SK-N-SH (cell line): ENCODE measurements at regions not wholly inside any gene's neighbourhood (a gene's known extent, or its start where the extent isn't known, plus 50 kb on each side); places are given as distances from the start of the nearest gene placed in this dataset.

Experiments
- CTCF ChIA-PET: fragments of 300-600, 350-600 bp; formaldehyde crosslinking; extraction: SDS; loops from one replicate; lab custom pipeline; 2021; lab: Yijun Ruan, JAX
- POLR2A ChIA-PET: fragments of 350-600 bp; sonication (Branson Sonifier 250); formaldehyde crosslinking; extraction: SDS; loops from one replicate; lab custom pipeline; 2020; ENCODE audit warnings: antibody characterized with exemption, inconsistent platforms; lab: Yijun Ruan, JAX
- DNase-seq: peaks from one replicate; pipeline ENCODE4 v3.0.0; 2012
- H2AFZ ChIP-seq: fragments of 200-600 bp; sonication (generic); 2 replicates; pipeline ENCODE4 v1.8.1; 2016; ENCODE audit warnings: antibody characterized with exemption, mild to moderate bottlenecking, low read depth
- H3F3A ChIP-seq: fragments of 200-600 bp; sonication (generic); replicated peaks from 2 replicates; pipeline ENCODE3; 2016; ENCODE audit warnings: antibody characterized with exemption, mild to moderate bottlenecking; ENCODE audit not compliant: insufficient read depth
- H3K27ac ChIP-seq, 2 experiments: fragments of 200-500 bp in 1 of 2; fragments of 200-600 bp in 1 of 2; sonication (Bioruptor generic) in 1 of 2; sonication (generic), shearing (Covaris generic) in 1 of 2; 2 replicates each; pipeline versions ENCODE4 v1.5.1 to v1.6.1; 2014 to 2016; ENCODE audit warnings: low read depth in 2 of 2, inconsistent platforms in 1 of 2, low read length in 1 of 2, mild to moderate bottlenecking in 1 of 2, mixed read lengths in 1 of 2
- H3K27me3 ChIP-seq: fragments of 200-600 bp; sonication (generic), shearing (Covaris generic); 2 replicates; pipeline ENCODE4 v1.6.1; 2016; ENCODE audit warnings: mixed run types; ENCODE audit not compliant: insufficient read depth
- H3K36me3 ChIP-seq, 2 experiments: fragments of 200-500 bp in 1 of 2; fragments of 200-600 bp in 1 of 2; sonication (Bioruptor generic) in 1 of 2; sonication (generic) in 1 of 2; replicated peaks in 1 of 2; 2 replicates each; pipeline versions ENCODE3 to v1.5.1; 2014 to 2016; ENCODE audit warnings: low read length in 1 of 2, mild to moderate bottlenecking in 1 of 2; ENCODE audit not compliant: insufficient read depth in 2 of 2, control insufficient read depth in 1 of 2
- H3K4me1 ChIP-seq, 2 experiments: fragments of 200-500 bp in 1 of 2; fragments of 200-600 bp in 1 of 2; sonication (Bioruptor generic) in 1 of 2; sonication (generic), shearing (Covaris generic) in 1 of 2; 2 replicates each; pipeline versions ENCODE4 v1.5.1 to v1.6.1; 2014 to 2016; ENCODE audit warnings: low read depth in 1 of 2, low read length in 1 of 2, mixed run types in 1 of 2; ENCODE audit not compliant: insufficient read depth in 2 of 2, control insufficient read depth in 1 of 2
- H3K4me2 ChIP-seq: fragments of 200-600 bp; sonication (generic), shearing (Covaris generic); 2 replicates; pipeline ENCODE4 v1.6.1; 2017; ENCODE audit warnings: mixed run types
- H3K4me3 ChIP-seq, 2 experiments: fragments of 200-500 bp in 1 of 2; fragments of 200-600 bp in 1 of 2; sonication (Bioruptor generic) in 1 of 2; sonication (generic), shearing (Covaris generic) in 1 of 2; 2 replicates each; pipeline versions ENCODE4 v1.5.1 to v1.8.1; 2014 to 2016; ENCODE audit warnings: low read depth in 2 of 2, inconsistent platforms in 1 of 2, low read length in 1 of 2, mild to moderate bottlenecking in 1 of 2, mixed read lengths in 1 of 2, moderate library complexity in 1 of 2
- H3K79me2 ChIP-seq: fragments of 200-600 bp; sonication (generic); 2 replicates; pipeline ENCODE4 v1.8.1; 2017; ENCODE audit warnings: mild to moderate bottlenecking; ENCODE audit not compliant: insufficient read depth
- H3K9ac ChIP-seq: fragments of 200-600 bp; sonication (generic); 2 replicates; pipeline ENCODE4 v1.6.1; 2017; ENCODE audit warnings: mixed run types
- H3K9me2 ChIP-seq: fragments of 200-600 bp; sonication (generic); 2 replicates; pipeline ENCODE4 v1.6.1; 2017; ENCODE audit warnings: mixed run types
- H3K9me3 ChIP-seq: fragments of 200-600 bp; sonication (generic); 2 replicates; pipeline ENCODE4 v1.6.1; 2017; ENCODE audit warnings: mixed run types, mild to moderate bottlenecking, moderate library complexity
- H4K20me1 ChIP-seq: fragments of 200-600 bp; sonication (generic); 2 replicates; pipeline ENCODE4 v1.6.1; 2017; ENCODE audit warnings: mild to moderate bottlenecking, mixed run types; ENCODE audit not compliant: insufficient read depth
- CHD2 ChIP-seq: fragments of 150-350 bp; IDR thresholded peaks from 2 replicates; pipeline ENCODE4 v1.6.1; 2018; ENCODE audit warnings: low read length; ENCODE audit not compliant: partially characterized antibody
- ELF1 ChIP-seq: IDR thresholded peaks from 2 replicates; pipeline ENCODE4 v1.4.0; 2012
- EP300 ChIP-seq, 2 experiments: IDR thresholded peaks; 2 replicates each; pipeline versions ENCODE4 v1.4.0 to v1.6.1; 2012; ENCODE audit warnings: borderline replicate concordance in 1 of 2, low read depth in 1 of 2, low read length in 1 of 2
- EZH2phosphoT487 ChIP-seq: fragments of 200-600 bp; sonication (generic); IDR thresholded peaks from 2 replicates; pipeline ENCODE4 v1.6.1; 2017; ENCODE audit warnings: low read depth, mixed run types, mild to moderate bottlenecking, antibody characterized with exemption, moderate library complexity, borderline replicate concordance
- FOSL2 ChIP-seq: IDR thresholded peaks from 2 replicates; pipeline ENCODE4 v1.4.0; 2012; ENCODE audit warnings: low read depth, mild to moderate bottlenecking, moderate library complexity, borderline replicate concordance
- FOXJ3 ChIP-seq: sonication (generic); formaldehyde crosslinking; IDR thresholded peaks from 2 replicates; pipeline ENCODE4 v1.5.1; 2020; ENCODE audit warnings: mild to moderate bottlenecking, missing genetic modification reagents
- FOXM1 ChIP-seq: IDR thresholded peaks from 2 replicates; pipeline ENCODE4 v1.4.0; 2012; ENCODE audit warnings: low read depth, mild to moderate bottlenecking
- GABPA ChIP-seq: IDR thresholded peaks from 2 replicates; pipeline ENCODE4 v1.4.0; 2012; ENCODE audit warnings: low read depth, mild to moderate bottlenecking
- IRF3 ChIP-seq: fragments of 150-350 bp; IDR thresholded peaks from 2 replicates; pipeline ENCODE4 v1.6.1; 2016; ENCODE audit warnings: mild to moderate bottlenecking, low read depth, low read length
- NFIC ChIP-seq: IDR thresholded peaks from 2 replicates; pipeline ENCODE4 v1.4.0; 2012; ENCODE audit warnings: borderline replicate concordance
- NRF1 ChIP-seq: IDR thresholded peaks from 2 replicates; pipeline ENCODE4 v1.6.1; 2012; ENCODE audit warnings: low read depth, mild to moderate bottlenecking, low read length
- RCOR1 ChIP-seq: fragments of 150-350 bp; IDR thresholded peaks from 2 replicates; pipeline ENCODE4 v1.6.1; 2017; ENCODE audit warnings: antibody characterized with exemption, low read length
- REST ChIP-seq: IDR thresholded peaks from 2 replicates; pipeline ENCODE4 v1.6.1; 2012; ENCODE audit warnings: mild to moderate bottlenecking, low read depth, low read length, moderate library complexity
- RXRA ChIP-seq: IDR thresholded peaks from 2 replicates; pipeline ENCODE4 v1.4.0; 2012; ENCODE audit warnings: low read depth, mild to moderate bottlenecking, borderline replicate concordance
- SIN3A ChIP-seq: IDR thresholded peaks from 2 replicates; pipeline ENCODE4 v1.6.1; 2012; ENCODE audit warnings: low read depth, mild to moderate bottlenecking, low read length, moderate library complexity, borderline replicate concordance
- SMC3 ChIP-seq: IDR thresholded peaks from 2 replicates; pipeline ENCODE4 v1.6.1; 2012; ENCODE audit warnings: low read depth, low read length, improper control_type of control experiment
- TCF12 ChIP-seq: IDR thresholded peaks from 2 replicates; pipeline ENCODE4 v1.4.0; 2012
- USF1 ChIP-seq: IDR thresholded peaks from 2 replicates; pipeline ENCODE4 v1.4.0; 2012; ENCODE audit warnings: low read depth, borderline replicate concordance
- YY1 ChIP-seq: IDR thresholded peaks from 2 replicates; pipeline ENCODE4 v1.4.0; 2012; ENCODE audit warnings: low read depth, mild to moderate bottlenecking
- WGBS: methylation state at CpG from one replicate; pipeline ENCODE4 v1.1.6; 2017; ENCODE audit warnings: low lambda C conversion rate; 5-methylcytosine and 5-hydroxymethylcytosine counted together

DNA sequence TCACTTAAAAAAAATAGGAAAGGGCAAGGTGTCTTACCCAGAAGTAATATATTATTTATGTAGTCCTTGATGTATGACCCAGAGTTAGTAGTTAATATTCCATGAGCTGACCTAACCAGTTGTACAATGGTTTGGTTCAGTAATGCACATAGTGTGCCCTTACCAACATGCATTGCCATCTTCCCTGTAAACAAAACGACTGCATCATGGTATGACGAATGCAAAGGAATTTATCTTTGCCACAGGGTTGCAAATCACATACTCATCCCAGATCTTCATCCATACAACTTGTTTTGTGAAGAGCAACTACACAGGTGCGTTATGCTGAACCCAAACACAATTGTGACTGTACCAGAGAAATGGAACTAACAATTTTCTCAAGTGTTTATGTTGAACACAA is 68.9 kb upstream of the ZSWIM2 start:
- TF ChIP-seq FOXJ3 (no peak), TCF12 (no peak)
- Histone ChIP-seq H3K79me2 (no peaks in the 10 kb centered on the region), H3K27me3 (no peaks in the 10 kb centered on the region), H3K9me3 (no peaks in the 10 kb centered on the region), H3K36me3 (no peaks in the 10 kb centered on the region), H3K4me2 (no peak overlapping the region), H3K4me1 (no peaks in the 10 kb centered on the region), H3K9ac (no peak overlapping the region), H3K9me2 (no peaks in the 10 kb centered on the region), H3F3A (no peaks in the 10 kb centered on the region), H4K20me1 (no peaks in the 10 kb centered on the region), H3K4me3 (no peak overlapping the region), H2AFZ (no peak overlapping the region), H3K27ac (no peak overlapping the region)
- DNase-seq: no peak
- ChIA-PET POLR2A (no interaction called here), CTCF (no interaction called here)
- 59% methylated on average over 3 of the region's 3 CpGs for WGBS

- CTCF ChIA-PET: interaction anchor here (1.2 to 1.4 kb wide), 2 partner anchors 10 to 534 kb away, joined by 3 to 4 read pairs; partner anchors contain the start of gene CALCRL
- H2AFZ ChIP-seq: no peak overlapping the region
- no peak for TF ChIP-seq GABPA
- no peak for TF ChIP-seq EZH2phosphoT487
- TF ChIP-seq RCOR1: no peak
- TF ChIP-seq USF1: no peak
- no peak for TF ChIP-seq FOSL2
- no peak for TF ChIP-seq SIN3A
- no peak for TF ChIP-seq EP300 (IDR thresholded peaks at IDR 0.05; ENCODE audit: borderline replicate concordance in 1 of 2, low read depth in 1 of 2, low read length in 1 of 2)
- no peak for TF ChIP-seq YY1
- TF ChIP-seq RXRA: no peak
- no peak for TF ChIP-seq FOXJ3
- TF ChIP-seq SMC3: no peak
- no peak for TF ChIP-seq NFIC
- TF ChIP-seq, all 33 proteins: peak for 0
- Histone ChIP-seq H4K20me1 (no peaks in the 10 kb centered on the region), H3K4me2 (no peak overlapping the region), H3K27ac (no peak overlapping the region), H3F3A (no peaks in the 10 kb centered on the region), H3K27me3 (no peaks in the 10 kb centered on the region), H3K4me3 (no peak overlapping the region), H3K9ac (no peak overlapping the region), H3K9me2 (no peaks in the 10 kb centered on the region), H3K79me2 (no peaks in the 10 kb centered on the region), H3K9me3 (no peaks in the 10 kb centered on the region), H3K4me1 (no peaks in the 10 kb centered on the region), H3K36me3 (no peaks in the 10 kb centered on the region)
- 56% methylated on average over 5 of the region's 5 CpGs for WGBS
- POLR2A ChIA-PET: no interaction called here
- no peak for DNase-seq
Measured at GRCh38 chr2:186913870-186914269, 64.9 kb upstream of the ZSWIM2 start.

DNA sequence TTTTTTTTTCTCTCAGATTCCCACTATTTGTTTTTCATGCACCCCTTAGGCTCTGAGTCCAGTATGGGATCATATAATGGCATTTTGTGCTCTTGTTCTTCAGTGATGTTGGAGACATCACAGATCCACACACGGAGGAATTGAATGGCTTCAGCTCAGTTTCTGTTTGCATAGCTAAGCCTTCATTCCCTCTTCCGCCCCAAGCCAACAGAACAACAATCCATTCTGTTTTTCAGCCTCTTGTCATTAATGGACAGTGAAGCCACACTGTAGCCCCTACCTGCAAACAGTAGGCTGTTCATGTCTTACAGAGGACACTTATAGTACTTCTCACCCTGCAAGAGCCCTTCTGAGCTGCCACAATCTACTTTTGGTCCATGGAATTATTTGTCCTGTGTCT is 64.0 kb upstream of the ZSWIM2 start:
- no peak overlapping the region for H2AFZ ChIP-seq
- CTCF ChIA-PET: interaction anchor here (1.2 to 2.4 kb wide), 3 partner anchors 10 to 540 kb away, joined by 3 to 5 read pairs (median 4); partner anchors contain the start of gene CALCRL
- POLR2A ChIA-PET: no interaction called here
- TF ChIP-seq EP300 (IDR thresholded peaks at IDR 0.05; ENCODE audit: borderline replicate concordance in 1 of 2, low read depth in 1 of 2, low read length in 1 of 2) (no peak), SMC3 (no peak), EZH2phosphoT487 (no peak), IRF3 (no peak), NRF1 (no peak), CHD2 (no peak), ELF1 (no peak), FOXM1 (no peak), REST (no peak)

More for the DNA sequence above, 64.0 kb upstream of the ZSWIM2 start:
- Histone ChIP-seq H3K27ac (no peak overlapping the region), H3K4me2 (no peak overlapping the region), H3F3A (no peaks in the 10 kb centered on the region), H4K20me1 (no peaks in the 10 kb centered on the region), H3K4me1 (no peaks in the 10 kb centered on the region), H3K27me3 (no peaks in the 10 kb centered on the region), H3K4me3 (no peak overlapping the region), H3K9me3 (no peaks in the 10 kb centered on the region), H3K79me2 (no peaks in the 10 kb centered on the region), H3K9me2 (no peaks in the 10 kb centered on the region), H3K36me3 (no peaks in the 10 kb centered on the region), H3K9ac (no peak overlapping the region)
- WGBS: 85% methylated on average over 2 of the region's 2 CpGs
- DNase-seq: no peak
